GM12891 (cell line): ENCODE measurements at regions not wholly inside any gene's neighbourhood (a gene's known extent, or its start where the extent isn't known, plus 50 kb on each side); places are given as distances from the start of the nearest gene placed in this dataset.

Experiments
- PAX5 ChIP-seq: IDR thresholded peaks from 2 replicates; pipeline ENCODE4 v1.6.1; 2011; ENCODE audit warnings: low read length, moderate library complexity, mild to moderate bottlenecking; ENCODE audit not compliant: insufficient read depth, severe bottlenecking
- POLR2A ChIP-seq: IDR thresholded peaks from 2 replicates; pipeline ENCODE4 v1.6.1; 2011; ENCODE audit warnings: low read depth, low read length, control low read depth
- POLR2AphosphoS5 ChIP-seq: IDR thresholded peaks from 2 replicates; pipeline ENCODE4 v1.6.1; 2011; ENCODE audit warnings: low read depth, low read length, control low read depth
- SPI1 ChIP-seq: IDR thresholded peaks from 2 replicates; pipeline ENCODE4 v1.6.1; 2011; ENCODE audit warnings: low read depth, low read length, control low read depth
- TAF1 ChIP-seq: IDR thresholded peaks from 2 replicates; pipeline ENCODE4 v1.6.1; 2011; ENCODE audit warnings: low read depth, low read length, control low read depth

DNA sequence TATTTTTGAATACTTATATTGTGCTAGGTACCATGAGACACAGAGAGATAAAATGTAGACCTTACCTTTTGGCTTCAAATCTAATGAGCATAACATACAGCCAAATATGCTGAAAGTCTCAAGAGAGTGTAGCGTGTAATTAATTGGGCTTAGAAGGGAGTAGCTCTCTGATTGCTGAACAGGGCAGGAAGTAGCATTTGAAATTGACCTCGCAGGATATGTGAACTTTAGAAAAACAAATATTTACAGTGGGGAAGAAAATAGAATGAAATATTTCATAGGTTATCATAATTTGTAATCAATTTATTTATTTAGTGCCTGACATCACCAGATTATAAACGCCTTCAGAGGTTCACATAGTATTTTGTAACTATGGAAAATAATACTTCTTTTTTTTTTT lies 327.1 kb downstream of the RFC3 start:
- TF ChIP-seq POLR2A (no peak), SPI1 (no peak), POLR2AphosphoS5 (no peak), TAF1 (no peak), PAX5 (no peak)
